Endothelial cell of umbilical vein (primary cell): ENCODE measurements at regions not wholly inside any gene's neighbourhood (a gene's known extent, or its start where the extent isn't known, plus 50 kb on each side); places are given as distances from the start of the nearest gene placed in this dataset.

ENCODE experiments used
- BruUV-seq: library from RNA; stranded (reverse); fragments of 400-500 nt; replicated peaks from 2 replicates; lab custom pipeline; 2021; lab: Mats Ljungman, UMichigan
- CTCF ChIA-PET: fragments of 300-600, 350-600 bp; sonication (Branson Sonifier 250); formaldehyde crosslinking; loops from one replicate; lab custom pipeline; 2021; ENCODE audit warnings: antibody characterized with exemption, inconsistent platforms; lab: Charles Lee
- POLR2A ChIA-PET: fragments of 300-600, 350-600 bp; sonication (Branson Sonifier 250); formaldehyde crosslinking; loops from one replicate; lab custom pipeline; 2021; ENCODE audit warnings: antibody characterized with exemption, inconsistent platforms; lab: Charles Lee
- DNase-seq: peaks from one replicate; pipeline ENCODE4 v3.0.0-alpha.2; 2011; ENCODE audit warnings: low read depth, low spot score
- FAIRE-seq: peaks from 2 replicates; lab custom pipeline; 2011; peaks lifted over from hg19 to GRCh38; lab: Jason Lieb, UNC
- H2AFZ ChIP-seq: 2 replicates; pipeline ENCODE4 v1.6.0; 2012; ENCODE audit warnings: low read depth, low read length, control low read depth, inconsistent platforms
- H3K27ac ChIP-seq: 2 replicates; pipeline ENCODE4 v1.5.1; 2011; ENCODE audit warnings: low read depth, mild to moderate bottlenecking, control low read depth, low read length, moderate library complexity; ENCODE audit not compliant: insufficient read depth
- H3K27me3 ChIP-seq, 2 experiments: 2 replicates each; pipeline versions ENCODE4 v1.6.0 to v1.6.1; 2011; ENCODE audit warnings: low read length in 2 of 2, mixed read lengths in 1 of 2; ENCODE audit not compliant: control insufficient read depth in 2 of 2, insufficient read depth in 2 of 2
- H3K36me3 ChIP-seq, 2 experiments: 2 replicates in 1 of 2; 3 replicates in 1 of 2; pipeline ENCODE4 v1.5.1; 2011; ENCODE audit warnings: low read length in 2 of 2, mild to moderate bottlenecking in 1 of 2, moderate library complexity in 1 of 2; ENCODE audit not compliant: control insufficient read depth in 2 of 2, insufficient read depth in 2 of 2; ENCODE audit errors: extremely low read depth in 1 of 2
- H3K4me1 ChIP-seq: 3 replicates; pipeline ENCODE4 v1.5.1; 2011; ENCODE audit warnings: mild to moderate bottlenecking, low read length; ENCODE audit not compliant: control insufficient read depth, insufficient read depth; ENCODE audit errors: extremely low read depth
- H3K4me2 ChIP-seq: 2 replicates; pipeline ENCODE4 v1.6.1; 2011; ENCODE audit warnings: low read length, control low read depth, mixed read lengths; ENCODE audit not compliant: insufficient read depth
- H3K4me3 ChIP-seq, 3 experiments: fragments of 200-600 bp in 1 of 3; sonication (generic), shearing (Covaris generic) in 1 of 3; replicated peaks in 1 of 3; 2 replicates each; pipeline ENCODE4 v1.5.1; 2011 to 2016; ENCODE audit warnings: control low read depth in 3 of 3, low read length in 3 of 3, mild to moderate bottlenecking in 2 of 3, inconsistent platforms in 1 of 3, low read depth in 1 of 3, moderate library complexity in 1 of 3; ENCODE audit not compliant: insufficient read depth in 1 of 3
- H3K79me2 ChIP-seq: 2 replicates; pipeline ENCODE4 v1.6.0; 2012; ENCODE audit warnings: low read length, inconsistent platforms; ENCODE audit not compliant: control insufficient read depth, insufficient read depth
- H3K9ac ChIP-seq: replicated peaks from 2 replicates; pipeline ENCODE3; 2011; ENCODE audit warnings: low read length, control low read depth; ENCODE audit not compliant: insufficient read depth; ENCODE audit errors: extremely low read depth
- H3K9me1 ChIP-seq: replicated peaks from 3 replicates; pipeline ENCODE4 v1.6.0; 2011; ENCODE audit warnings: mild to moderate bottlenecking, low read length; ENCODE audit not compliant: control insufficient read depth, insufficient read depth; ENCODE audit errors: extremely low read depth
- H3K9me3 ChIP-seq: replicated peaks from 2 replicates; pipeline ENCODE4 v1.5.1; 2012; ENCODE audit warnings: low read length, inconsistent platforms; ENCODE audit not compliant: control insufficient read depth, insufficient read depth
- H4K20me1 ChIP-seq: replicated peaks from 2 replicates; pipeline ENCODE3; 2011; ENCODE audit warnings: mild to moderate bottlenecking, low read length; ENCODE audit not compliant: control insufficient read depth, insufficient read depth; ENCODE audit errors: extremely low read depth
- FOS ChIP-seq: IDR thresholded peaks from 2 replicates; pipeline ENCODE4 v1.6.1; 2011; ENCODE audit warnings: mild to moderate bottlenecking, low read length, moderate library complexity, borderline replicate concordance; ENCODE audit not compliant: insufficient read depth
- JUN ChIP-seq: IDR thresholded peaks from 2 replicates; pipeline ENCODE4 v1.6.1; 2011; ENCODE audit warnings: borderline replicate concordance, low read depth; ENCODE audit not compliant: insufficient read length, insufficient read depth
- MAX ChIP-seq: IDR thresholded peaks from 2 replicates; pipeline ENCODE4 v1.6.1; 2011; ENCODE audit not compliant: insufficient read depth, insufficient read length
- POLR2AphosphoS5 ChIP-seq: IDR thresholded peaks from 2 replicates; pipeline ENCODE4 v1.6.1; 2012; ENCODE audit warnings: low read depth, mild to moderate bottlenecking, control low read depth, low read length, moderate library complexity; ENCODE audit not compliant: insufficient read depth
- dilution Hi-C: fragments of 300-500 bp; cut with MboI; formaldehyde crosslinking; loops from one replicate; pipeline ENCODE4 v1.15.0; 2019; ENCODE audit warnings: low sequenced_read_pairs; ENCODE audit not compliant: extremely low pct_ligation_motif_present
- intact Hi-C: fragments of 100-400 bp; cut with micrococcal nuclease; formaldehyde crosslinking; loops from one replicate; pipeline ENCODE4 v1.10.0; 2022

GRCh38 chr5:91245871-91246270, 137.2 kb downstream of the ARRDC3 start:
- Histone ChIP-seq H3K36me3 (no peaks in the 10 kb centered on the region), H3K9me3 (no peaks in the 10 kb centered on the region), H4K20me1 (no peaks in the 10 kb centered on the region), H3K79me2 (no peaks in the 10 kb centered on the region), H3K4me1 (no peaks in the 10 kb centered on the region), H3K27me3 (no peaks in the 10 kb centered on the region), H3K4me3 (no peak overlapping the region), H3K4me2 (no peak overlapping the region), H3K27ac (no peak overlapping the region), H3K9me1 (no peaks in the 10 kb centered on the region), H2AFZ (no peak overlapping the region), H3K9ac (no peak overlapping the region)
- no peak for DNase-seq
- no peak for FAIRE-seq
- no TSS peak for BruUV-seq
- dilution Hi-C loops = no loop called here
- ChIA-PET CTCF (interaction anchor here (1.1 to 1.5 kb wide), 3 partner anchors 11 to 174 kb away, joined by 3 to 7 read pairs (median 3); partner anchors contain the start of gene ARRDC3), POLR2A (no interaction called here)
- TF ChIP-seq MAX = no peak
- intact Hi-C loops = no loop called here

GRCh38 chr5:91245074-91245452, 138.1 kb downstream of the ARRDC3 start:
- H3K27ac ChIP-seq = no peak overlapping the region
- FAIRE-seq = no peak
- dilution Hi-C loops (no loop called here), intact Hi-C loops (no loop called here)
- no peak overlapping the region for H3K9ac ChIP-seq
- CTCF ChIA-PET = interaction anchor here (0.9 to 1.9 kb wide), 7 partner anchors 10 to 174 kb away, joined by 3 to 10 read pairs (median 3); no protein-coding TSS in a partner anchor
- no peaks in the 10 kb centered on the region for H3K9me1 ChIP-seq
- DNase-seq = no peak
- no peaks in the 10 kb centered on the region for H3K79me2 ChIP-seq
- H3K9me3 ChIP-seq = no peaks in the 10 kb centered on the region
- BruUV-seq = no TSS peak
- H4K20me1 ChIP-seq = no peaks in the 10 kb centered on the region
- TF ChIP-seq JUN (no peak), FOS (no peak), POLR2AphosphoS5 (no peak)
- H3K4me1 ChIP-seq = no peaks in the 10 kb centered on the region
- H3K36me3 ChIP-seq = no peaks in the 10 kb centered on the region
- no peaks in the 10 kb centered on the region for H3K27me3 ChIP-seq
- no peak overlapping the region for H3K4me3 ChIP-seq
- H2AFZ ChIP-seq = no peak overlapping the region
- POLR2A ChIA-PET = no interaction called here
- no peak overlapping the region for H3K4me2 ChIP-seq
